GM18870 (cell line): ENCODE measurements at regions not wholly inside any gene's neighbourhood (a gene's known extent, or its start where the extent isn't known, plus 50 kb on each side); places are given as distances from the start of the nearest gene placed in this dataset.

Experiments
- ATAC-seq: cut with Tn5 transposase; IDR thresholded peaks from one replicate; pipeline ENCODE4 v1.9.1; 2021; ENCODE audit warnings: moderate library complexity; ENCODE audit not compliant: unreplicated experiment

- ATAC-seq: no peak
Observed at GRCh38 chr9:82367016-82367415, 378.4 kb downstream of the SPATA31D1 start.

- ATAC-seq: no peak
Observed at GRCh38 chr9:82367929-82368328, 379.4 kb downstream of the SPATA31D1 start.

GRCh38 chr9:82369251-82369945, 380.8 kb downstream of the SPATA31D1 start:
- ATAC-seq: no peak

- no peak for ATAC-seq
Observed at GRCh38 chr9:82375041-82375440, 386.5 kb downstream of the SPATA31D1 start.

- ATAC-seq: no peak
Observed at GRCh38 chr9:82376677-82377232, 388.2 kb downstream of the SPATA31D1 start.

- ATAC-seq: no peak
Observed at GRCh38 chr9:82382887-82383616, 394.5 kb downstream of the SPATA31D1 start.

- no peak for ATAC-seq
Observed at GRCh38 chr9:82385633-82386032, 397.1 kb downstream of the SPATA31D1 start.

- ATAC-seq: no peak
Observed at GRCh38 chr9:82397534-82397933, 409.0 kb downstream of the SPATA31D1 start.

- no peak for ATAC-seq
Observed at GRCh38 chr9:82404196-82404870, 415.8 kb downstream of the SPATA31D1 start.

GRCh38 chr9:82404881-82405280, 416.3 kb downstream of the SPATA31D1 start:
- no peak for ATAC-seq

GRCh38 chr9:82406456-82407085, 418.0 kb downstream of the SPATA31D1 start:
- no peak for ATAC-seq

GRCh38 chr9:82410306-82410705, 421.7 kb downstream of the SPATA31D1 start:
- peak; percentile 99 for ATAC-seq

GRCh38 chr9:82410866-82411265, 422.3 kb downstream of the SPATA31D1 start:
- ATAC-seq: peak; percentile 21

GRCh38 chr9:82412586-82413305, 424.2 kb downstream of the SPATA31D1 start:
- no peak for ATAC-seq

GRCh38 chr9:82417501-82417900, 428.9 kb downstream of the SPATA31D1 start:
- ATAC-seq: no peak

- ATAC-seq: no peak
Observed at GRCh38 chr9:82418334-82418733, 429.8 kb downstream of the SPATA31D1 start.

GRCh38 chr9:82419696-82420486, 431.3 kb downstream of the SPATA31D1 start:
- no peak for ATAC-seq

- ATAC-seq: no peak
Observed at GRCh38 chr9:82421498-82421897, 432.9 kb downstream of the SPATA31D1 start.

- no peak for ATAC-seq
Observed at GRCh38 chr9:82423700-82424099, 435.1 kb downstream of the SPATA31D1 start.
